Adrenal gland (tissue), 9 donors: ENCODE measurements at regions not wholly inside any gene's neighbourhood (a gene's known extent, or its start where the extent isn't known, plus 50 kb on each side); places are given as distances from the start of the nearest gene placed in this dataset.

ENCODE experiments used
- DNase-seq, 7 donors: peaks; one replicate each; pipeline ENCODE4 v3.0.0-alpha.2; 2019 to 2020
- H3K27ac ChIP-seq, 5 donors: fragments of 200-600 bp; sonication (generic) in 4 of 5; 1 replicate in 3 of 5; 2 replicates in 2 of 5; pipeline versions ENCODE4 v1.5.1 to v1.8.0; 2016 to 2020; ENCODE audit warnings: mild to moderate bottlenecking in 1 of 5
- H3K27me3 ChIP-seq: fragments of 200-600 bp; 2 replicates; pipeline ENCODE4 v1.8.0; 2021
- H3K36me3 ChIP-seq, 2 donors: fragments of 200-600 bp; replicated peaks in 1 of 2; 1 replicate in 1 of 2; 2 replicates in 1 of 2; pipeline versions ENCODE4 v1.5.1 to v1.8.0; 2018 to 2022
- H3K4me1 ChIP-seq, 2 donors: fragments of 200-600 bp; replicated peaks in 1 of 2; 1 replicate in 1 of 2; 2 replicates in 1 of 2; pipeline versions ENCODE4 v1.5.1 to v1.8.0; 2018 to 2021
- H3K4me3 ChIP-seq, 4 donors: fragments of 200-600 bp; sonication (generic) in 3 of 4; one replicate each; pipeline ENCODE4 v1.5.1; 2016 to 2018
- H3K9me3 ChIP-seq, 3 donors: fragments of 200-600 bp; sonication (generic) in 1 of 3; replicated peaks in 1 of 3; 1 replicate in 2 of 3; 2 replicates in 1 of 3; pipeline versions ENCODE4 v1.5.1 to v1.8.0; 2016 to 2021
- POLR2A ChIP-seq, 2 donors: fragments of 450-650 bp; IDR thresholded peaks; one replicate each; pipeline ENCODE4 v1.6.1; 2017; ENCODE audit warnings: antibody characterized with exemption in 2 of 2, mild to moderate bottlenecking in 2 of 2, moderate library complexity in 1 of 2
- WGBS, 4 donors: extraction: QIAGEN DNeasy Blood & Tissue Kit in 2 of 4; methylation state at CpG; one replicate each; pipeline versions ENCODE4 v1.1.5 to v1.1.7; 2013 to 2017; 5-methylcytosine and 5-hydroxymethylcytosine counted together
- intact Hi-C, 2 donors: fragments of 100-400 bp; cut with DNase I; formaldehyde crosslinking; loops; one replicate each; pipeline versions ENCODE4 v1.14.1 to v1.15.0; 2022 to 2023
- TF ChIP-seq, protein P1 (sequence below), 6 experiments: fragments of 450-650 bp in 4 of 6; fragments of 200-600 bp in 2 of 6; sonication (generic) in 1 of 6; IDR thresholded peaks; 1 replicate in 5 of 6; 2 replicates in 1 of 6; pipeline versions ENCODE4 v1.5.1 to v1.8.0; 2016 to 2021; ENCODE audit warnings: antibody characterized with exemption in 6 of 6, mild to moderate bottlenecking in 2 of 6, moderate library complexity in 1 of 6
- donor health status: healthy with polysubstance abuse.
- donor health status: Bipolar disorder and iron deficiency.
- donor health status: DM: yes; HTN: yes; CAD: no.
- donor health status: DM: no; HTN: no; CAD: no.
- donor health status: DM: no; HTN: no; CAD: no.

DNA sequence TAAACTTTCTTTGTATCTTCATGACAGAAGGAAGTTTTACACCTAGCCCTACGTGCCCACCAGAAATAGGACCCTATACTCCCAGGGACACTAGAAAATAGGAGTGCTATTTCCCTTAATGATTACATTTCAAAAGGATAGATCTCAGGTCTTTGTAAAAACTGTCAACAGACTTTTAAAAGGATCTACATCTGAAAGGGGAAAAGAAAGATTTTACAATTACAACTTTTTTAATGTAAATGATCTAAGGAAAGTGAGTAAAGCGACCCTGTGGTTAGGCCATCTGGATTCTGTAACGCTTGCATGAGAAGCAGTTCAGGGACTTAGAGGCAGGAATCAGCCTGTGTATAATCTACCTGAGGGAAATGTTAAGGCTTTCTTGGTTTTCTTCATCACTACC is 431.8 kb upstream of the MC4R start:
- H3K9me3 ChIP-seq = no peaks in the 10 kb centered on the region
- 71 to 79% (median 74%) methylated on average over 3 of the region's 3 CpGs for WGBS, 4 donors
- TF ChIP-seq, protein P1, sequence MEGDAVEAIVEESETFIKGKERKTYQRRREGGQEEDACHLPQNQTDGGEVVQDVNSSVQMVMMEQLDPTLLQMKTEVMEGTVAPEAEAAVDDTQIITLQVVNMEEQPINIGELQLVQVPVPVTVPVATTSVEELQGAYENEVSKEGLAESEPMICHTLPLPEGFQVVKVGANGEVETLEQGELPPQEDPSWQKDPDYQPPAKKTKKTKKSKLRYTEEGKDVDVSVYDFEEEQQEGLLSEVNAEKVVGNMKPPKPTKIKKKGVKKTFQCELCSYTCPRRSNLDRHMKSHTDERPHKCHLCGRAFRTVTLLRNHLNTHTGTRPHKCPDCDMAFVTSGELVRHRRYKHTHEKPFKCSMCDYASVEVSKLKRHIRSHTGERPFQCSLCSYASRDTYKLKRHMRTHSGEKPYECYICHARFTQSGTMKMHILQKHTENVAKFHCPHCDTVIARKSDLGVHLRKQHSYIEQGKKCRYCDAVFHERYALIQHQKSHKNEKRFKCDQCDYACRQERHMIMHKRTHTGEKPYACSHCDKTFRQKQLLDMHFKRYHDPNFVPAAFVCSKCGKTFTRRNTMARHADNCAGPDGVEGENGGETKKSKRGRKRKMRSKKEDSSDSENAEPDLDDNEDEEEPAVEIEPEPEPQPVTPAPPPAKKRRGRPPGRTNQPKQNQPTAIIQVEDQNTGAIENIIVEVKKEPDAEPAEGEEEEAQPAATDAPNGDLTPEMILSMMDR (IDR thresholded peaks at IDR 0.05) = no peak
- TF ChIP-seq POLR2A (IDR thresholded peaks at IDR 0.05) = no peak
- no peaks in the 10 kb centered on the region for H3K27me3 ChIP-seq
- no peak overlapping the region for H3K27ac ChIP-seq
- intact Hi-C loops = no loop called here
- no peak for DNase-seq
- no peak overlapping the region for H3K4me3 ChIP-seq
- H3K36me3 ChIP-seq = no peaks in the 10 kb centered on the region
- no peaks in the 10 kb centered on the region for H3K4me1 ChIP-seq

DNA sequence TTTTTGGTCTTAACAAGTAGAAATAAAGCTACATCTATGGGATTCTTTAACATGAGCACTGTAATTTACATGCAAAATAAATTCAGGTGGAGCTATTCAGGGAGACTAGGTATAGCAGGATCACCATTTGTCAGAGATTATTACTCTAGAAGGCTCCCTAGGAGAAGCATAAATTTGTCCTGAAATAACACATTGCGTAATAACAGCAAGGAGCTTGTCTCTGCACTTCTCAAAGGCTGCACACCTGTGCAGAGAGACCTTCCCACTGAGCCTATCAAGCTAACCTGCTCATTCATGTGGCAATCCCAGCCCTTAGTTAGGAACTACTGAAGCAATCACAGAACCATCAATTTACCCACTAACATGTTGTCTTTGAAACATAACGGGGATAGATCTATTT is 437.4 kb upstream of the MC4R start:
- H3K27ac ChIP-seq = no peak overlapping the region
- intact Hi-C loops = no loop called here
- DNase-seq = no peak
- 85 to 88% (median 86%) methylated on average over 2 of the region's 2 CpGs for WGBS, 4 donors
- no peaks in the 10 kb centered on the region for H3K27me3 ChIP-seq
- H3K4me1 ChIP-seq = no peaks in the 10 kb centered on the region
- no peaks in the 10 kb centered on the region for H3K36me3 ChIP-seq
- H3K9me3 ChIP-seq = no peaks in the 10 kb centered on the region
- TF ChIP-seq POLR2A (IDR thresholded peaks at IDR 0.05) = no peak
- TF ChIP-seq, protein P1 (IDR thresholded peaks at IDR 0.05) = no peak
- no peak overlapping the region for H3K4me3 ChIP-seq

DNA sequence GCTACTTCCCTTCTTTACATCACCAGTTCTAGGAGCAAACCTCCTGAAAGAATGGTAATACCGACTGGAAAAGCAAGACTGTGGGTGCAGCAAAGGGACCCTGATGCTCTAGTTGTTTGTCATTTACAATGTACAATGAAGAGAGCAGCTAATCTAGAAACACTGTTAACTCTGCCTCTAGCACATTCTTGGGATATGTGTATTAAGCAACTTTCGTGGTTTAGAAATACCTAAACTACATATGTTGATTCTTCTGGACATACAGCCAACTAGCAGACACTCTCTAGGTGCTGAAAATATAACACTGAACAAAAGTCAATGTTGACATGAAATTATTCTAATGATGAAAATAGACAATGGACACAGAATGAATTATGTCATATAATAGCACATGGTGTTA is 440.3 kb upstream of the MC4R start:
- TF ChIP-seq, protein P1 (IDR thresholded peaks at IDR 0.05) = no peak
- no peak for TF ChIP-seq POLR2A (IDR thresholded peaks at IDR 0.05)

DNA sequence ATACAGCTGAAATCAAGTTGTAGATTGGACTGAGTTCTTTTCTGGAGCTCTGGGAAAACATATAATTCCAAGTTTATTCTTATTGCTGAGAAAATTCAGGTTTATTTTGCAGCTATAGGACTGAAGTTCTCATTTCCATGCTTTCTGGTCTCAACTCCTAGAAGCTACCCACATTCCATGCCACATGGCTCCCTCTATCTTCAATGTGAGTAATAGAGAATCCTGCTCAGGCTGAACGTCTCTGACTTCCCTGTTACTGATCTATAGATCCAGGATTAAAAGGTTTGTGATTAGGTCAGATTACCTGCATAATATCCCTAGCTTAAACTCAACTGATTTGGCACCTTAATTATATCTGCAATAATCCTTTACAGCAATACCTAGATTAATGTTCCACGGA is 453.8 kb upstream of the MC4R start:
- Histone ChIP-seq H3K27ac (no peak overlapping the region), H3K36me3 (no peaks in the 10 kb centered on the region), H3K4me1 (no peaks in the 10 kb centered on the region), H3K27me3 (no peaks in the 10 kb centered on the region), H3K4me3 (no peak overlapping the region), H3K9me3 (no peaks in the 10 kb centered on the region)
- WGBS, 4 donors = 51 to 66% (median 57%) methylated on average over 2 of the region's 2 CpGs
- intact Hi-C loops = no loop called here
- DNase-seq = no peak
- TF ChIP-seq, protein P1 (IDR thresholded peaks at IDR 0.05) = no peak
- no peak for TF ChIP-seq POLR2A (IDR thresholded peaks at IDR 0.05)

More for the DNA sequence above, 440.3 kb upstream of the MC4R start:
- H3K4me1 ChIP-seq = no peaks in the 10 kb centered on the region
- H3K27me3 ChIP-seq = no peaks in the 10 kb centered on the region
- 56 to 80% (median 72%) methylated on average over 2 of the region's 2 CpGs for WGBS, 4 donors
- no peak for DNase-seq
- H3K9me3 ChIP-seq = no peaks in the 10 kb centered on the region
- H3K27ac ChIP-seq = no peak overlapping the region
- H3K4me3 ChIP-seq = no peak overlapping the region
- intact Hi-C loops = no loop called here
- no peaks in the 10 kb centered on the region for H3K36me3 ChIP-seq
